K562 (cell line): ENCODE measurements at regions not wholly inside any gene's neighbourhood (a gene's known extent, or its start where the extent isn't known, plus 50 kb on each side); places are given as distances from the start of the nearest gene placed in this dataset.

ENCODE experiments used
- ATAC-seq: fragments of 200-7000 bp; cut with Tn5 transposase; 3 replicates; pipeline ENCODE4 v1.9.1; 2020; ENCODE audit warnings: moderate library complexity
- BruUV-seq: library from RNA; stranded (reverse); fragments of 400-500 nt; replicated peaks from 2 replicates; lab custom pipeline; 2021; lab: Mats Ljungman, UMichigan
- CTCF ChIA-PET: fragments of 300-600 bp; formaldehyde crosslinking; extraction: SDS; loops from one replicate; lab custom pipeline; 2021; ENCODE audit warnings: low intra/inter-chr PET ratio; lab: Yijun Ruan, JAX
- POLR2A ChIA-PET: fragments of 300-600, 350-650 bp; sonication (Branson Sonifier 250); formaldehyde crosslinking; extraction: SDS; loops from one replicate; lab custom pipeline; 2021; ENCODE audit warnings: antibody characterized with exemption, inconsistent platforms; lab: Yijun Ruan, JAX
- DNase-seq, 4 experiments: peaks; one replicate each; pipeline versions ENCODE4 v3.0.0 to v3.0.0-alpha.2; 2011 to 2018; ENCODE audit warnings: low spot score in 3 of 4, mixed read lengths in 3 of 4; ENCODE audit errors: extremely low read depth in 1 of 4
- FAIRE-seq: peaks from 2 replicates; lab custom pipeline; 2011; peaks lifted over from hg19 to GRCh38; lab: Jason Lieb, UNC
- H2AFZ ChIP-seq: 2 replicates; pipeline ENCODE4 v1.6.0; 2011; ENCODE audit warnings: low read depth, low read length, control low read depth, inconsistent platforms
- H3K27ac ChIP-seq: fragments of 200-600 bp; 3 replicates; pipeline ENCODE4 v1.8.0; 2011; ENCODE audit warnings: low read depth, mild to moderate bottlenecking, control low read depth, inconsistent platforms, low read length, moderate library complexity, mixed read lengths; ENCODE audit errors: extremely low read depth
- H3K27me3 ChIP-seq, 2 experiments: fragments of 300-600 bp in 1 of 2; 2 replicates in 1 of 2; 3 replicates in 1 of 2; pipeline versions ENCODE4 v1.6.0 to v1.8.0; 2011; ENCODE audit warnings: inconsistent platforms in 2 of 2, low read length in 2 of 2, mild to moderate bottlenecking in 1 of 2, mixed read lengths in 1 of 2, moderate library complexity in 1 of 2; ENCODE audit not compliant: control insufficient read depth in 2 of 2, insufficient read depth in 2 of 2
- H3K36me3 ChIP-seq: fragments of 300-600 bp; 3 replicates; pipeline ENCODE4 v1.8.0; 2011; ENCODE audit warnings: mild to moderate bottlenecking, low read length, inconsistent platforms; ENCODE audit not compliant: control insufficient read depth, insufficient read depth
- H3K4me1 ChIP-seq, 2 experiments: fragments of 200-600 bp in 1 of 2; replicated peaks in 1 of 2; 2 replicates in 1 of 2; 3 replicates in 1 of 2; pipeline versions ENCODE4 v1.5.1 to v1.8.0; 2011; ENCODE audit warnings: inconsistent platforms in 2 of 2, low read length in 2 of 2, mild to moderate bottlenecking in 1 of 2, mixed read lengths in 1 of 2, moderate library complexity in 1 of 2; ENCODE audit not compliant: control insufficient read depth in 2 of 2, insufficient read depth in 2 of 2
- H3K4me2 ChIP-seq: 2 replicates; pipeline ENCODE4 v1.6.1; 2011; ENCODE audit warnings: low read length, control low read depth, inconsistent platforms, mixed read lengths; ENCODE audit not compliant: insufficient read depth
- H3K4me3 ChIP-seq: fragments of 200-600 bp; sonication (generic), shearing (Covaris generic); 2 replicates; pipeline ENCODE4 v1.5.1; 2016; ENCODE audit warnings: control low read depth, inconsistent platforms
- H3K79me2 ChIP-seq: fragments of 200-600 bp; 3 replicates; pipeline ENCODE4 v1.8.0; 2011; ENCODE audit warnings: low read length, inconsistent platforms; ENCODE audit not compliant: control insufficient read depth, insufficient read depth
- H3K9ac ChIP-seq, 2 experiments: 2 replicates each; pipeline versions ENCODE4 v1.6.0 to v1.6.1; 2011; ENCODE audit warnings: low read depth in 2 of 2, low read length in 2 of 2, control low read depth in 1 of 2, inconsistent platforms in 1 of 2, mild to moderate bottlenecking in 1 of 2, mixed read lengths in 1 of 2; ENCODE audit not compliant: insufficient read depth in 1 of 2
- H3K9me1 ChIP-seq: one replicate; pipeline ENCODE4 v1.6.0; 2011; ENCODE audit warnings: inconsistent platforms, mild to moderate bottlenecking, low read length, moderate library complexity; ENCODE audit not compliant: control insufficient read depth, insufficient read depth
- H3K9me3 ChIP-seq: replicated peaks from 2 replicates; pipeline ENCODE4 v1.5.1; 2011; ENCODE audit warnings: low read depth, low read length, inconsistent platforms; ENCODE audit not compliant: control insufficient read depth, insufficient read depth
- H4K20me1 ChIP-seq: replicated peaks from 2 replicates; pipeline ENCODE4 v1.6.1; 2011; ENCODE audit warnings: low read length, inconsistent platforms, mixed read lengths; ENCODE audit not compliant: control insufficient read depth, insufficient read depth
- HCFC1 ChIP-seq: IDR thresholded peaks from 2 replicates; pipeline ENCODE4 v1.6.1; 2012; ENCODE audit warnings: low read depth, low read length, improper control_type of control experiment
- NBN ChIP-seq: fragments of 450-650 bp; IDR thresholded peaks from 2 replicates; pipeline ENCODE4 v1.6.1; 2016; ENCODE audit warnings: low read depth, mild to moderate bottlenecking
- NCOA6 ChIP-seq: fragments of 450-650 bp; IDR thresholded peaks from 2 replicates; pipeline ENCODE4 v1.6.1; 2017; ENCODE audit warnings: mild to moderate bottlenecking
- SRSF9 ChIP-seq: fragments of 200-400 bp; formaldehyde crosslinking; IDR thresholded peaks from 2 replicates; pipeline ENCODE4 v1.6.1; 2017; ENCODE audit warnings: low read depth, low read length, borderline replicate concordance
- STAT5A ChIP-seq: IDR thresholded peaks from 2 replicates; pipeline ENCODE4 v1.6.1; 2012; ENCODE audit warnings: low read length, inconsistent platforms, borderline replicate concordance
- TCF7 ChIP-seq: sonication (generic); IDR thresholded peaks from 2 replicates; pipeline ENCODE4 v1.6.1; 2016; ENCODE audit warnings: antibody characterized with exemption, borderline replicate concordance
- XRCC3 ChIP-seq: fragments of 450-650 bp; IDR thresholded peaks from 2 replicates; pipeline ENCODE4 v1.6.1; 2017; ENCODE audit warnings: mild to moderate bottlenecking, moderate library complexity
- ZNF12 ChIP-seq: sonication (generic); formaldehyde crosslinking; IDR thresholded peaks from 2 replicates; pipeline ENCODE4 v1.4.0; 2020; ENCODE audit warnings: mild to moderate bottlenecking, missing genetic modification reagents
- ZNF431 ChIP-seq: sonication (generic); formaldehyde crosslinking; IDR thresholded peaks from 2 replicates; pipeline ENCODE4 v1.8.0; 2022; ENCODE audit warnings: mild to moderate bottlenecking, missing genetic modification reagents
- WGBS: fragments of 100-300 bp; shearing (Covaris generic); methylation state at CpG from one replicate; pipeline ENCODE4 v1.1.6; 2016; ENCODE audit warnings: low coverage, mixed read lengths; ENCODE audit not compliant: insufficient coverage; ENCODE audit errors: missing lambda C conversion rate; 5-methylcytosine and 5-hydroxymethylcytosine counted together
- in situ Hi-C: fragments of 300-500 bp; cut with MboI; formaldehyde crosslinking; loops from 4 replicates; pipeline ENCODE4 v1.15.0; 2018; ENCODE audit warnings: inconsistent platforms, mixed read lengths
- intact Hi-C: fragments of 100-400 bp; cut with micrococcal nuclease; formaldehyde crosslinking; loops from 2 replicates; pipeline ENCODE4 v1.14.2; 2022
- TF ChIP-seq, protein P1 (sequence below): fragments of 200-800 bp; sonication (Bioruptor generic); IDR thresholded peaks from 2 replicates; pipeline ENCODE4 v1.6.1; 2017; ENCODE audit warnings: missing genetic modification characterization, missing compliant biosample characterization
- TF ChIP-seq, protein P2 (sequence below): fragments of 450-650 bp; IDR thresholded peaks from 2 replicates; pipeline ENCODE4 v1.7.1; 2018; ENCODE audit warnings: mild to moderate bottlenecking, low read depth; ENCODE audit not compliant: partially characterized antibody
- TF ChIP-seq, protein P3 (sequence below): fragments of 250-450 bp; sonication (Bioruptor Pico); IDR thresholded peaks from 2 replicates; pipeline ENCODE4 v1.8.0; 2021; ENCODE audit warnings: moderate library complexity, mild to moderate bottlenecking, inconsistent platforms
- TF ChIP-seq, protein P4 (sequence below), 2 experiments: fragments of 450-650 bp; conservative IDR thresholded peaks; 2 replicates each; pipeline ENCODE4 v1.6.1; 2017; ENCODE audit warnings: mild to moderate bottlenecking in 2 of 2, moderate library complexity in 2 of 2
- TF ChIP-seq, protein P5 (sequence below): sonication (generic); formaldehyde crosslinking; IDR thresholded peaks from 2 replicates; pipeline ENCODE4 v1.8.0; 2022; ENCODE audit warnings: mild to moderate bottlenecking, missing genetic modification reagents
- TF ChIP-seq, protein P6 (sequence below): sonication (generic); formaldehyde crosslinking; IDR thresholded peaks from 2 replicates; pipeline ENCODE4 v1.4.0; 2020; ENCODE audit warnings: mild to moderate bottlenecking, missing genetic modification reagents

DNA sequence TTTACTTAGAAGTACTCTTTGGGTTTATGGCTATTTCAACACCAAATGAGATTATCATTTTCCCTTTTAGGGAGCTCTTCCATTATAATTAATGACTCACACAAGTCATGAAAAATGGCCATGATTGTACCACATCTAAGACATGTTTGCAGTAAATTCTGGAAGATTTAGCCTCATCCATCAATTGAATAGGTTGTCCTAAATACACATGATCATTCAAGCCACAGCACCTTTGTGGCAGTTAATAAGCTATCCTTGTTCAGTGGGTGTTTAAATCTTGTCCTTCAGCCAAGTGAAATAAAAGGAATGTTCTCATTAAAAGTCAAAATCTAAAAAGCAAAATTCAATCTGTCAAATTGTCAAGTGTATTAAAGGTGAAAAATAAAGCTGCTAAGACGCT is 237.5 kb downstream of the ZPLD1 start:
- Histone ChIP-seq H3K79me2 (no peaks in the 10 kb centered on the region), H3K9me3 (no peaks in the 10 kb centered on the region), H2AFZ (no peak overlapping the region), H3K4me2 (no peak overlapping the region), H3K27me3 (no peaks in the 10 kb centered on the region), H3K36me3 (no peaks in the 10 kb centered on the region), H3K9me1 (no peaks in the 10 kb centered on the region), H4K20me1 (no peaks in the 10 kb centered on the region), H3K4me3 (no peak overlapping the region), H3K27ac (no peak overlapping the region), H3K4me1 (no peaks in the 10 kb centered on the region), H3K9ac (no peak overlapping the region)
- BruUV-seq, result no TSS peak
- ChIA-PET POLR2A (no interaction called here), CTCF (no interaction called here)
- intact Hi-C loops (no loop called here), in situ Hi-C loops (no loop called here)
- FAIRE-seq, result no peak
- WGBS, result 0% methylated on average over 1 of the region's 1 CpG
- no peak for ATAC-seq
- DNase-seq, result no peak
- TF ChIP-seq SRSF9 (no peak), STAT5A (no peak), NBN (no peak), HCFC1 (no peak), ZNF12 (CRISPR knock-in tag) (no peak), ZNF431 (CRISPR knock-in tag) (no peak), NCOA6 (no peak), XRCC3 (no peak), TCF7 (no peak)
- TF ChIP-seq, protein P1, sequence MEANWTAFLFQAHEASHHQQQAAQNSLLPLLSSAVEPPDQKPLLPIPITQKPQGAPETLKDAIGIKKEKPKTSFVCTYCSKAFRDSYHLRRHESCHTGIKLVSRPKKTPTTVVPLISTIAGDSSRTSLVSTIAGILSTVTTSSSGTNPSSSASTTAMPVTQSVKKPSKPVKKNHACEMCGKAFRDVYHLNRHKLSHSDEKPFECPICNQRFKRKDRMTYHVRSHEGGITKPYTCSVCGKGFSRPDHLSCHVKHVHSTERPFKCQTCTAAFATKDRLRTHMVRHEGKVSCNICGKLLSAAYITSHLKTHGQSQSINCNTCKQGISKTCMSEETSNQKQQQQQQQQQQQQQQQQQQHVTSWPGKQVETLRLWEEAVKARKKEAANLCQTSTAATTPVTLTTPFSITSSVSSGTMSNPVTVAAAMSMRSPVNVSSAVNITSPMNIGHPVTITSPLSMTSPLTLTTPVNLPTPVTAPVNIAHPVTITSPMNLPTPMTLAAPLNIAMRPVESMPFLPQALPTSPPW (CRISPR knock-in tag), result no peak
- TF ChIP-seq, protein P2, sequence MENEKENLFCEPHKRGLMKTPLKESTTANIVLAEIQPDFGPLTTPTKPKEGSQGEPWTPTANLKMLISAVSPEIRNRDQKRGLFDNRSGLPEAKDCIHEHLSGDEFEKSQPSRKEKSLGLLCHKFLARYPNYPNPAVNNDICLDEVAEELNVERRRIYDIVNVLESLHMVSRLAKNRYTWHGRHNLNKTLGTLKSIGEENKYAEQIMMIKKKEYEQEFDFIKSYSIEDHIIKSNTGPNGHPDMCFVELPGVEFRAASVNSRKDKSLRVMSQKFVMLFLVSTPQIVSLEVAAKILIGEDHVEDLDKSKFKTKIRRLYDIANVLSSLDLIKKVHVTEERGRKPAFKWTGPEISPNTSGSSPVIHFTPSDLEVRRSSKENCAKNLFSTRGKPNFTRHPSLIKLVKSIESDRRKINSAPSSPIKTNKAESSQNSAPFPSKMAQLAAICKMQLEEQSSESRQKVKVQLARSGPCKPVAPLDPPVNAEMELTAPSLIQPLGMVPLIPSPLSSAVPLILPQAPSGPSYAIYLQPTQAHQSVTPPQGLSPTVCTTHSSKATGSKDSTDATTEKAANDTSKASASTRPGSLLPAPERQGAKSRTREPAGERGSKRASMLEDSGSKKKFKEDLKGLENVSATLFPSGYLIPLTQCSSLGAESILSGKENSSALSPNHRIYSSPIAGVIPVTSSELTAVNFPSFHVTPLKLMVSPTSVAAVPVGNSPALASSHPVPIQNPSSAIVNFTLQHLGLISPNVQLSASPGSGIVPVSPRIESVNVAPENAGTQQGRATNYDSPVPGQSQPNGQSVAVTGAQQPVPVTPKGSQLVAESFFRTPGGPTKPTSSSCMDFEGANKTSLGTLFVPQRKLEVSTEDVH, result no peak
- TF ChIP-seq, protein P3, sequence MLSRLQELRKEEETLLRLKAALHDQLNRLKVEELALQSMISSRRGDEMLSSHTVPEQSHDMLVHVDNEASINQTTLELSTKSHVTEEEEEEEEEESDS, result no peak
- TF ChIP-seq, protein P4, sequence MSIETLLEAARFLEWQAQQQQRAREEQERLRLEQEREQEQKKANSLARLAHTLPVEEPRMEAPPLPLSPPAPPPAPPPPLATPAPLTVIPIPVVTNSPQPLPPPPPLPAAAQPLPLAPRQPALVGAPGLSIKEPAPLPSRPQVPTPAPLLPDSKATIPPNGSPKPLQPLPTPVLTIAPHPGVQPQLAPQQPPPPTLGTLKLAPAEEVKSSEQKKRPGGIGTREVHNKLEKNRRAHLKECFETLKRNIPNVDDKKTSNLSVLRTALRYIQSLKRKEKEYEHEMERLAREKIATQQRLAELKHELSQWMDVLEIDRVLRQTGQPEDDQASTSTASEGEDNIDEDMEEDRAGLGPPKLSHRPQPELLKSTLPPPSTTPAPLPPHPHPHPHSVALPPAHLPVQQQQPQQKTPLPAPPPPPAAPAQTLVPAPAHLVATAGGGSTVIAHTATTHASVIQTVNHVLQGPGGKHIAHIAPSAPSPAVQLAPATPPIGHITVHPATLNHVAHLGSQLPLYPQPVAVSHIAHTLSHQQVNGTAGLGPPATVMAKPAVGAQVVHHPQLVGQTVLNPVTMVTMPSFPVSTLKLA (conservative IDR thresholded peaks at IDR 0.05), result no peak
- TF ChIP-seq, protein P5, sequence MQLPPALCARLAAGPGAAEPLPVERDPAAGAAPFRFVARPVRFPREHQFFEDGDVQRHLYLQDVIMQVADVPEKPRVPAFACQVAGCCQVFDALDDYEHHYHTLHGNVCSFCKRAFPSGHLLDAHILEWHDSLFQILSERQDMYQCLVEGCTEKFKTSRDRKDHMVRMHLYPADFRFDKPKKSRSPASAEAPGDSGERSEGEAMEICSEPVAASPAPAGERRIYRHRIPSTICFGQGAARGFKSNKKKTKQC (CRISPR knock-in tag), result no peak
- TF ChIP-seq, protein P6, sequence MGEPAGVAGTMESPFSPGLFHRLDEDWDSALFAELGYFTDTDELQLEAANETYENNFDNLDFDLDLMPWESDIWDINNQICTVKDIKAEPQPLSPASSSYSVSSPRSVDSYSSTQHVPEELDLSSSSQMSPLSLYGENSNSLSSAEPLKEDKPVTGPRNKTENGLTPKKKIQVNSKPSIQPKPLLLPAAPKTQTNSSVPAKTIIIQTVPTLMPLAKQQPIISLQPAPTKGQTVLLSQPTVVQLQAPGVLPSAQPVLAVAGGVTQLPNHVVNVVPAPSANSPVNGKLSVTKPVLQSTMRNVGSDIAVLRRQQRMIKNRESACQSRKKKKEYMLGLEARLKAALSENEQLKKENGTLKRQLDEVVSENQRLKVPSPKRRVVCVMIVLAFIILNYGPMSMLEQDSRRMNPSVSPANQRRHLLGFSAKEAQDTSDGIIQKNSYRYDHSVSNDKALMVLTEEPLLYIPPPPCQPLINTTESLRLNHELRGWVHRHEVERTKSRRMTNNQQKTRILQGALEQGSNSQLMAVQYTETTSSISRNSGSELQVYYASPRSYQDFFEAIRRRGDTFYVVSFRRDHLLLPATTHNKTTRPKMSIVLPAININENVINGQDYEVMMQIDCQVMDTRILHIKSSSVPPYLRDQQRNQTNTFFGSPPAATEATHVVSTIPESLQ (CRISPR knock-in tag), result no peak
